ENCODE measurements at regions not wholly inside any gene's neighbourhood (a gene's known extent, or its start where the extent isn't known, plus 50 kb on each side); places are given as distances from the start of the nearest gene placed in this dataset.

DNA sequence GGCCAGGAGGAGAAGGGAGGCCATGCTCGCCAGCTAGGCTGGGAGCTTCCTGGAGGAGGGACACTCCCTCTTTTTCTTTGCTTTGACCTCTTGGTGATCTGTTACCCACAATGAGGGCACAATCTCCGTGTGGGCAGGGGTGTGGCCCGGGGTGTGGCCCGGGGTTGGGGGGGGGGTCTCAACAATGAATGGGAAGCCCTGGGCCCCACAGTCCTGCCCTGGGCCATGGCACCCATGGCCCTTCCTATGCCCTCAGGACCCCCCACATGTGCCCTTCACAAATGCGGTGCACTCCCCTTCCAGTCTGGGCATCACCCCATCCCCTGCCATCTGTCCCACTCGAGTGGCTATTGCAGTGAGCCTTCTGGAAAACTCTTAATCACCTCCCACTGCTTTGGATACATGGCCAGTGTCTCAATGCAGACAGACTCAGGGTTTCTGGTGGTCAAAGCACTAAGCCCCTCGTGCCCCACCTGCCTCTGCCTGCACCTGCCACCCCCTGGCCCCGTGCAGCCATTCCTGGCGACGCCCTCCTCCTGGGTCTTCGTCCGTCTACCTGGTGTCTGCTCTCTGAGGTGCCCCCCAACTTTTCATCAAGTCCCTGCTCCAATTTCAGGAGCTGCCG is 611.3 kb downstream of the TBC1D22A start:
- POLR2A ChIA-PET, result no interaction called here
- TF ChIP-seq TCF7L2 (IDR thresholded peaks at IDR 0.05; ENCODE audit: low read depth, low read length), result no peak
- no peak for TF ChIP-seq SIN3A (IDR thresholded peaks at IDR 0.05; ENCODE audit: borderline replicate concordance, insufficient read depth, low read depth, low read length)
- no peak for TF ChIP-seq POLR2AphosphoS5 (IDR thresholded peaks at IDR 0.05; ENCODE audit: low read depth, low read length)
- TF ChIP-seq, protein P1, sequence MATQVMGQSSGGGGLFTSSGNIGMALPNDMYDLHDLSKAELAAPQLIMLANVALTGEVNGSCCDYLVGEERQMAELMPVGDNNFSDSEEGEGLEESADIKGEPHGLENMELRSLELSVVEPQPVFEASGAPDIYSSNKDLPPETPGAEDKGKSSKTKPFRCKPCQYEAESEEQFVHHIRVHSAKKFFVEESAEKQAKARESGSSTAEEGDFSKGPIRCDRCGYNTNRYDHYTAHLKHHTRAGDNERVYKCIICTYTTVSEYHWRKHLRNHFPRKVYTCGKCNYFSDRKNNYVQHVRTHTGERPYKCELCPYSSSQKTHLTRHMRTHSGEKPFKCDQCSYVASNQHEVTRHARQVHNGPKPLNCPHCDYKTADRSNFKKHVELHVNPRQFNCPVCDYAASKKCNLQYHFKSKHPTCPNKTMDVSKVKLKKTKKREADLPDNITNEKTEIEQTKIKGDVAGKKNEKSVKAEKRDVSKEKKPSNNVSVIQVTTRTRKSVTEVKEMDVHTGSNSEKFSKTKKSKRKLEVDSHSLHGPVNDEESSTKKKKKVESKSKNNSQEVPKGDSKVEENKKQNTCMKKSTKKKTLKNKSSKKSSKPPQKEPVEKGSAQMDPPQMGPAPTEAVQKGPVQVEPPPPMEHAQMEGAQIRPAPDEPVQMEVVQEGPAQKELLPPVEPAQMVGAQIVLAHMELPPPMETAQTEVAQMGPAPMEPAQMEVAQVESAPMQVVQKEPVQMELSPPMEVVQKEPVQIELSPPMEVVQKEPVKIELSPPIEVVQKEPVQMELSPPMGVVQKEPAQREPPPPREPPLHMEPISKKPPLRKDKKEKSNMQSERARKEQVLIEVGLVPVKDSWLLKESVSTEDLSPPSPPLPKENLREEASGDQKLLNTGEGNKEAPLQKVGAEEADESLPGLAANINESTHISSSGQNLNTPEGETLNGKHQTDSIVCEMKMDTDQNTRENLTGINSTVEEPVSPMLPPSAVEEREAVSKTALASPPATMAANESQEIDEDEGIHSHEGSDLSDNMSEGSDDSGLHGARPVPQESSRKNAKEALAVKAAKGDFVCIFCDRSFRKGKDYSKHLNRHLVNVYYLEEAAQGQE (IDR thresholded peaks at IDR 0.05; ENCODE audit: insufficient read depth in 1 of 2, low read depth in 2 of 2, low read length in 1 of 2), result no peak
- Histone ChIP-seq H3K27ac (ENCODE audit: low read length) (no peak overlapping the region), H3K36me3 (ENCODE audit: control insufficient read depth, insufficient read depth, low read length) (no peaks in the 10 kb centered on the region), H3K9me3 (ENCODE audit: control insufficient read depth, insufficient read depth, low read depth, low read length) (no peaks in the 10 kb centered on the region), H3K27me3 (ENCODE audit: control insufficient read depth, insufficient read depth, low read length) (no peaks in the 10 kb centered on the region), H3K4me1 (ENCODE audit: control insufficient read depth, insufficient read depth, low read length) (no peaks in the 10 kb centered on the region), H3K4me3 (ENCODE audit: low read depth in 2 of 2, low read length in 2 of 2) (no peak overlapping the region)
- CTCF ChIA-PET, result no interaction called here
- BruUV-seq (replicated peaks), result no TSS peak
- no peak for DNase-seq (ENCODE audit: low read depth, low spot score)
- ATAC-seq, result no peak
- intact Hi-C loops (cut with micrococcal nuclease; ENCODE audit: unreplicated experiment), result no loop called here
- in situ Hi-C loops (cut with HindIII; ENCODE audit: low pct_unique_long_range_greater_than_20kb, low sequenced_read_pairs), result no loop called here

DNA sequence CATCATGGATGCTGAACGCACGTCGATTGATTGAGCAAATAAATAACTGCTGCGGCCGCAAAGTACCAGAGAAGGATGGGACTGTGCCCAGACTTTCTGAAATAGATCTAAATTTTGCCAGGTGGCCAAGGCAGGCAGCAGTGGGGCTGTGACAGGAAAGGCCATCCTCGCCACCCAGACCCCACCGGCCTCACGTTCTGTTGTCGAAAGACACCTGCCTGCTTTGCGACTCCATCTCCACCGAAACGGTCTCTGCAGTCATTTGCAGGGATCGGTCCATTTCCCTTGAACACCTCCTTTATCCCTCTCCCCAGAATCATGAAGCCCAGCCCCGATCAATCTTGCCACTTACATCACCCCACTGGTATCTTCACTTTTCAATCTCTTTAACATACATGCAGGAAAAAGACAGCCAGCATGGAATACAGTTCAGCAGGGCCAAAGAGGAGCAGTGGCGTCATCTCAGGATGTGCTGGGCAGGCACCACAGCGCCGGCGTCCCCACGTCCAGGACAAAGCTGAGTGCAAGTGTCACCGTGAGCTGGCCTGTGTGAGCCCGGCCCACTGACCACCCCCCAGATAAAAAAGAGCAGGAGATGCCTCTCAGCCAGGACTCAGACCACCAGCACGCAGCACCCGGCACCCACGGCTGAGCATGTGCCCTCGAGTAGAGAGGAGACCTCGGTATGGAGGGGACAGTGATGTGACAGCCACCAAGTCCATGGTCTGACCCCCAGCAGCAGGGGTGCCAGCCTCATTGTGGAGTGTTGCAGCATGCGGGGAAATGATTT is 610.3 kb downstream of the TBC1D22A start:
- Histone ChIP-seq H3K4me3 (ENCODE audit: low read depth in 2 of 2, low read length in 2 of 2) (no peak overlapping the region), H3K27me3 (ENCODE audit: control insufficient read depth, insufficient read depth, low read length) (no peaks in the 10 kb centered on the region), H3K4me1 (ENCODE audit: control insufficient read depth, insufficient read depth, low read length) (no peaks in the 10 kb centered on the region), H3K9me3 (ENCODE audit: control insufficient read depth, insufficient read depth, low read depth, low read length) (no peaks in the 10 kb centered on the region), H3K27ac (ENCODE audit: low read length) (no peak overlapping the region), H3K36me3 (ENCODE audit: control insufficient read depth, insufficient read depth, low read length) (no peaks in the 10 kb centered on the region)
- no peak for ATAC-seq
- BruUV-seq (replicated peaks), result no TSS peak
- POLR2A ChIA-PET, result no interaction called here
- intact Hi-C loops (cut with micrococcal nuclease; ENCODE audit: unreplicated experiment) (no loop called here), in situ Hi-C loops (cut with HindIII; ENCODE audit: low pct_unique_long_range_greater_than_20kb, low sequenced_read_pairs) (no loop called here)
- CTCF ChIA-PET, result no interaction called here
- DNase-seq (ENCODE audit: low read depth, low spot score), result no peak
- TF ChIP-seq, protein P1 (IDR thresholded peaks at IDR 0.05; ENCODE audit: insufficient read depth in 1 of 2, low read depth in 2 of 2, low read length in 1 of 2), result no peak
- no peak for TF ChIP-seq POLR2AphosphoS5 (IDR thresholded peaks at IDR 0.05; ENCODE audit: low read depth, low read length)
- no peak for TF ChIP-seq SIN3A (IDR thresholded peaks at IDR 0.05; ENCODE audit: borderline replicate concordance, insufficient read depth, low read depth, low read length)
- TF ChIP-seq TCF7L2 (IDR thresholded peaks at IDR 0.05; ENCODE audit: low read depth, low read length), result no peak
- TF ChIP-seq, protein P2, sequence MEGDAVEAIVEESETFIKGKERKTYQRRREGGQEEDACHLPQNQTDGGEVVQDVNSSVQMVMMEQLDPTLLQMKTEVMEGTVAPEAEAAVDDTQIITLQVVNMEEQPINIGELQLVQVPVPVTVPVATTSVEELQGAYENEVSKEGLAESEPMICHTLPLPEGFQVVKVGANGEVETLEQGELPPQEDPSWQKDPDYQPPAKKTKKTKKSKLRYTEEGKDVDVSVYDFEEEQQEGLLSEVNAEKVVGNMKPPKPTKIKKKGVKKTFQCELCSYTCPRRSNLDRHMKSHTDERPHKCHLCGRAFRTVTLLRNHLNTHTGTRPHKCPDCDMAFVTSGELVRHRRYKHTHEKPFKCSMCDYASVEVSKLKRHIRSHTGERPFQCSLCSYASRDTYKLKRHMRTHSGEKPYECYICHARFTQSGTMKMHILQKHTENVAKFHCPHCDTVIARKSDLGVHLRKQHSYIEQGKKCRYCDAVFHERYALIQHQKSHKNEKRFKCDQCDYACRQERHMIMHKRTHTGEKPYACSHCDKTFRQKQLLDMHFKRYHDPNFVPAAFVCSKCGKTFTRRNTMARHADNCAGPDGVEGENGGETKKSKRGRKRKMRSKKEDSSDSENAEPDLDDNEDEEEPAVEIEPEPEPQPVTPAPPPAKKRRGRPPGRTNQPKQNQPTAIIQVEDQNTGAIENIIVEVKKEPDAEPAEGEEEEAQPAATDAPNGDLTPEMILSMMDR (IDR thresholded peaks at IDR 0.05), result no peak

Measured in Panc1 (cell line).